Astrocyte of the spinal cord (primary cell): ENCODE measurements at regions not wholly inside any gene's neighbourhood (a gene's known extent, or its start where the extent isn't known, plus 50 kb on each side); places are given as distances from the start of the nearest gene placed in this dataset.

Experiments used
- DNase-seq: peaks from one replicate; pipeline ENCODE4 v3.0.0; 2011; ENCODE audit warnings: low read depth, low spot score
- H3K4me3 ChIP-seq: 2 replicates; pipeline ENCODE4 v1.5.1; 2011; ENCODE audit warnings: low read depth, mild to moderate bottlenecking, low read length, moderate library complexity
- CTCF ChIP-seq: IDR thresholded peaks from 2 replicates; pipeline ENCODE4 v1.5.1; 2012; ENCODE audit warnings: low read depth, mild to moderate bottlenecking, low read length, inconsistent platforms
- in situ Hi-C: cut with HindIII; loops from 2 replicates; pipeline ENCODE4 v1.10.0; 2017; ENCODE audit warnings: low sequenced_read_pairs

- TF ChIP-seq CTCF = no peak
- in situ Hi-C loops = no loop called here
- H3K4me3 ChIP-seq = no peak overlapping the region
- no peak for DNase-seq
Observed at GRCh38 chr4:141455651-141456050, 180.7 kb upstream of the IL15 start.

DNA sequence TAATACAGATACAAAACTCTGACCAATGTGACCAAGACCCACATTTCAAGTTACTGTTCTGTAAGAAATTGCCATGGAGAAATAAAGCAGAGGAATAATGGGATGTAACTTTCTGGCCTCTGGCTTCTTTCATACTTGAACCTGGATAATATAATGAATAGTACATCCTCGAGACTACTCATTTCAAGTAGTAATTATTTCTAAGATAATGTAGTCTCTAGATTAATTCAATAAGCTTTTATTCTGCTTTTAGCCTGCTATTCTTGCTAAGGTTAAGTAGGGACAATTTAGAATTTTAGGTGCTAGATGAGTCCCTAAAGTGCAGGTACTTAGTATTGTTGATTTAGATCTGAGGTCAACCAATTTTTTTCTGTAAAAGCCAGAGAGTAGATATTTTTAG, 178.7 kb upstream of the IL15 start:
- no peak for TF ChIP-seq CTCF
- H3K4me3 ChIP-seq = no peak overlapping the region
- DNase-seq = no peak
- in situ Hi-C loops = no loop called here

DNA sequence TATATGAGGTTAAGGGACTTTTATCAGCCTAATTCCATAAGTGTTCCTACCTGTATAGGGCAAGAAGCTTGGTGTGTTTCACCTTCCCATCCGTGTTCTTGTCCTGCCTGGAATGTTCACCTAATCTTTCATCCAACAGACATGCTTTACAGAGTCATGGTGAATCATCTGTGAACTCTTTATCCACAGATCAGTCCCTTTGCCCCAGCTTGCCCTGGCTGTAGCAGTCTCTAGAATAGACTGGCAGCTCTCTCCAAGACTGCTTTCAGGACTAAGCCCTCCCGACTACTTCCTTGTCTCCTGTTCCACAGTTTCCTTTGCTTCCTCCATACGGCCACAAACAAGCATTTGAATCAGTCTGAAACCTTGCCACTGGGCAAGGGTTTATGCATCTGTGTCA, 177.9 kb upstream of the IL15 start:
- no peak overlapping the region for H3K4me3 ChIP-seq
- no peak for TF ChIP-seq CTCF
- DNase-seq = no peak
- in situ Hi-C loops = no loop called here

DNA sequence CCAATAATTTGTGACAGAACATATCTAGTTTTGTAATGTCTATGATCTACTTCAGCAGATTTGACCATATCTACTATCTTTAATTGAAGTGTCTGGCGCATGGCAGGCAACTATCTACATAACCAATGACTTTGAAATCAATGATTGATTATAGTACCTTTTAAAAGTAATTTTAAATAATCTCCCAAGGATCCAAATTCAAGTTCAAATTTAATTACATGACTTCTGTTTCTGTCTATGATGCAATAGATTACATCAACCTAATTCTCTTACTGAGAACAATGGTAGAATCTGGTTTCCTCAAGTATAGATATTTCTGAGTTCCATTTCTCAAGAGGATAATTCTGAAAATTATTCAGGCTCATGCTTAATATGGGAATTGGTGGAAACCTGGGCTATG, 177.4 kb upstream of the IL15 start:
- TF ChIP-seq CTCF = no peak
- no peak overlapping the region for H3K4me3 ChIP-seq
- in situ Hi-C loops = no loop called here
- no peak for DNase-seq

DNA sequence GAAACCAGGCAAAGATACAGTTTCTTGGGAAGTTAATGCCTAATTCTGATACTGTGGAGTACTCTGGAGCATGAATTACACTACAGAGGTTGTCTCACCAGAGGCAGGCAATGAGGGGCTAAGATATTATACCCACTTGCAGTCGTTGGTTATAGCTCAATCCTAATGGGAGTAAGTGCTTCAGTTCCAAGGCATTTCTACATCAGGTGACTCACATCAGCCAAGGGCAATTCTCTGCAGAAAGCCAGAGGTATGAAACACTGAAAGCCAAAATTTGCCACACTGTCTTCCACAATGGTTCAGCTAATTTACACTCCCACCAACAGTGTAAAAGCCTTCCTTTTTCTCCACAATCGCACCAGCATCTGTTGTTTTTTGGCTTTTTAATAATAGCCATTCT, 174.0 kb upstream of the IL15 start:
- no peak for TF ChIP-seq CTCF
- DNase-seq = no peak
- in situ Hi-C loops = no loop called here
- no peak overlapping the region for H3K4me3 ChIP-seq

DNA sequence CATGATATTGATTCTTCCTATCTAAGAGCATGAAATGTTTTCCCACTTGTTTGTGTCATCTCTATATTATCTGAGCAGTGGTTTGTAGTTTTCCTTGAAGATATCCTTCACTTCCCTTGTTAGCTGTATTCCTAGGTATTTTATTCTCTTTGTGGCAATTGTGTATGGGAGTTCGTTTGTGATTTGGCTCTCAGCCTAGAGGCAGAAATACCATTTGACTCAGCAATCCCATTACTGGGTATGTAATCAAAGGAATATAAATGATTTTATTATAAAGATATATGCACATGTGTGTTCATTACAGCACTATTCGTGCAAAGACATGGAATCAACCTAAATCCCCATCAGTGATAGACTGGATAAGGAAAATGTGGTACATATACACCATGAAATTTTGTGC, 172.7 kb upstream of the IL15 start:
- DNase-seq = no peak
- H3K4me3 ChIP-seq = no peak overlapping the region
- in situ Hi-C loops = no loop called here
- TF ChIP-seq CTCF = no peak

GRCh38 chr4:141464366-141464765, 172.0 kb upstream of the IL15 start:
- in situ Hi-C loops = no loop called here
- DNase-seq = no peak
- H3K4me3 ChIP-seq = no peak overlapping the region
- no peak for TF ChIP-seq CTCF
